ENCODE measurements at regions not wholly inside any gene's neighbourhood (a gene's known extent, or its start where the extent isn't known, plus 50 kb on each side); places are given as distances from the start of the nearest gene placed in this dataset.

GRCh38 chr20:57059055-57059596, 207.3 kb downstream of the BMP7 start:
- DNase-seq (ENCODE audit: low read depth), result no peak

DNA sequence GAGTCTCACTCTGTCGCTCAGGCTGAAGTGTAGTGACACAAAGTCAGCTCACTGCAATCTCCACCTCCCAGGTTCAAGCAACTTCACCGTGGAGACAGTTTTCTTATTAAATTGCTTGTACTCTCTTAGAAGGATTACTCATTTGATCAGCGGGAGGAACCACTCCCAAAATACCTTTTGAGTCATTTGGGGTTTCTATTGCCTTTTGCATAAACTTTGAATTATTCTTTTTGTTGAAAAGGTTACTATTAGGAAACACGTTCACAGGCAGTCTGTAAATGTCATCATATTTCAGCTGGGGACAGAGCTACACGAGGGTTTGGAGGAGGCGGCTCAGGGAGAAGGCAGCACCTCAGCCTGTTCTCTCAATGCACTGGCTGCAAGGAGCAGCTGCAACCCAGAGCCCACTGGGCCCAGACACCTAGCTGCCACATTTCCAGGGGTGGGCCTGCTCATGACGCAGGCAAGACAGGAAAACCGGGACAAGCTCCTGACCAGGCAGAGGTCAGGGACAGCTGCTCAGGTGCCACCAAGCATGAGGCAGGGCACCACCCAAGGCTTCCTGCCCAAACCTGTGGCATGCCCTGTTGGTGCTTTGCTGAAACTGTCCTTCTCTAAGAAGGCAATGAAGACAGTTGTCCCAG, 205.9 kb downstream of the BMP7 start:
- DNase-seq (ENCODE audit: low read depth), result no peak

GRCh38 chr20:57061051-57061900, 205.2 kb downstream of the BMP7 start:
- no peak for DNase-seq (ENCODE audit: low read depth)

- no peak for DNase-seq (ENCODE audit: low read depth)
Observed at GRCh38 chr20:57062241-57062640, 204.2 kb downstream of the BMP7 start.

DNA sequence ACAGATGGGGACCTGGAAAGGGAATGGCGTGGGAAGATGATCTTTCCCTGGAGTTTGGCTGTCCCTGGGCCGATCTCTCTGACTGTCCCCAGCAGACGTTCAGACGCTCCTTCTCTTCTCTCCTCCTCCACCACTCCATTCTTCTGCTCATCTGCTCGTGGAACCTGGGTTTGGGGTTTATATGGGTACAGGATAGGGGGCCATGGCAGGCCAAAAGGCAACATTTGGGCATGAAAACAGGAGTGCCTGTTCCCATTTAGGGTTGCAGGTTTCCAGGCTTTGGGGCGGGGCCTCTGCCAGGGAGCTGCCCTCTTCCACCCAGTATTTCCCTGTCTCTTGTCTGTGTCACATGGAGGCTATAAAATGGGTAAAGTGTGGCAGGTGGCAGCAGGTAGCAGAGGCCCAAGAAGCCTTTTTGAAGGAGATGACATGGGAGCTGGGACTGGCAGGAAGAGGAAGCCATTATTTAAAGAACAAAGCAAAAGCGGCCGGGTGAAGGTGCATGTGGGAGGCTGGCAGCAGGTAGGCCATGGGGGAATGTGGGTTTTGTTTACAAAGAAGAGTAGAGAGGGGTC, 203.7 kb downstream of the BMP7 start:
- no peak for DNase-seq (ENCODE audit: low read depth)

DNA sequence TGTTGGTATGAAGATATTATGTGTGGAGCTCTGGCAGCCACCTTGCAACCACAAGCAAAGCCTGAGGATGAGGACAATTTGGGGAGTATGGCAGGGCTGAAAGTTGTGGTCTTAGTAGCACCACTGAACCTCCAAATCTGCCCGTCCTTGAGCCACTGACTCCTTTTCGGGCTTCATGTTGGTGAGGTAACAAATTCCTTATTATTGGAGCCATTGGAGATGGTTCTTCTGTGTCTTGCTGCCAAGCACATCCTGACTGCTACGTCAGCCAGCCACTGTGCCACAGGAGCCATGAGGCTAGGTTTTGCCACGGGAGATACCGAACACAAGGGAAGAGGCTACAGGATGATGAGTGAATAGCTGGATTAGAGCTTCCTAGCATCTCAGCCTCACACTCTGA, 201.6 kb downstream of the BMP7 start:
- no peak for DNase-seq (ENCODE audit: low read depth)

DNA sequence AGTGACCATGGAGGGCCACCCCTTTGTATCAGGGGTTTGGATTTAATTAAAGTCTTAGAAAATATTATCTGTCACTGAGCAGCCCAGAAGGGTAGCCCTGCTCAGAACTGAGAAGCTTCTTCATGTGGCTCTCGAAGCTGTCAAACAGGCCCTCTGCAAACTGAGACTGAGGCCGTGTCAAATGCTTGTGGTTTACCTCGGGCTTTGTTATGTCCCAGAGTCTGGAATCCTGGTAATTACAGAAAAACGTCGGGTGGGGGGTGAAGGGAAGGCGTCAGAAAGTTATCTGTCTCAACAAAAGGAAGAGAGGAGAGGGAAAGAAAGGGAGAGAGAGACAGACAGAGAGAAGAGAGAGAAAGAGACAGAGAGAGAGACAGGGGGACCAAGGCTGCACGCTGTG, 200.8 kb downstream of the BMP7 start:
- DNase-seq (ENCODE audit: low read depth), result no peak

- DNase-seq (ENCODE audit: low read depth), result no peak
Observed at GRCh38 chr20:57066126-57066900, 200.1 kb downstream of the BMP7 start.

DNA sequence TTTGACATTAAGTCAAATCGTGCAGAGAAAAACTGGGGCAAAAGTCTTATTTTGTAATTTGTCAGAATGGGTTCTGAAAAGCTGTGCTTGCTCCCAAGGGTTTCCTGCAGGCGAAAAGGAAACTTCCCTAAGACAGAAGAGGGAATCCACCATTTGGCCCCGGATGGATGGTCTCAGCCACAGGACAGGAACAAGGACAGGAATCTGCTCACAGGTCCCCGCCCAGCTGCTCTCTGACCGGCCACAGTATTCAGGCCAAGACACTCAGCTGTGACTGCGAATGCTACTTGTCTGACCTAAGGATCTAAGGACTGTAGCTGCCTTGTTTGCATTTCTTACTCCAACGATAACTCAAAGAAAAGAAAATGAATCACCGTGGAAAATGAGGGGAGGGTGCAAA, 197.0 kb downstream of the BMP7 start:
- DNase-seq (ENCODE audit: low read depth), result no peak

- DNase-seq (ENCODE audit: low read depth), result no peak
Observed at GRCh38 chr20:57070296-57070695, 196.1 kb downstream of the BMP7 start.

GRCh38 chr20:57071283-57071731, 195.1 kb downstream of the BMP7 start:
- no peak for DNase-seq (ENCODE audit: low read depth)

GRCh38 chr20:57071954-57072583, 194.4 kb downstream of the BMP7 start:
- no peak for DNase-seq (ENCODE audit: low read depth)

DNA sequence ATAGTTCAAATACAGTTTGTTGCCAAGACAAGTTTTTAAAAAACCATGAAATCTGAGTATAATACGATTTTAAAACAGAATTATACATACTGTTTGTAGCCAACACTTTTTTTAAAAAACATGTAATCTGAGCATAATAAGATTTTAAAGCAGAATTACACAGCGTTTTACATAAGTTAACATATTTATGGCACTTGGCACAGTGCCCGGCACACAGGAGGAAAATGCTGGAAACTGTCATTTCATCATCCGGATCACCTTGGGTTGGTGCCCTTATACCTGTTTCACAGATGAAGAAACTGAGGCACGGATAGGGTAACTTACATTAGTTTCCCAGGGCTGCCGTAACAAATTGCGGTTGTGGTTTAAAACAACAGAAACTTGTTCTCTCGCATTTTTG, 193.0 kb downstream of the BMP7 start:
- no peak for DNase-seq (ENCODE audit: low read depth)

DNA sequence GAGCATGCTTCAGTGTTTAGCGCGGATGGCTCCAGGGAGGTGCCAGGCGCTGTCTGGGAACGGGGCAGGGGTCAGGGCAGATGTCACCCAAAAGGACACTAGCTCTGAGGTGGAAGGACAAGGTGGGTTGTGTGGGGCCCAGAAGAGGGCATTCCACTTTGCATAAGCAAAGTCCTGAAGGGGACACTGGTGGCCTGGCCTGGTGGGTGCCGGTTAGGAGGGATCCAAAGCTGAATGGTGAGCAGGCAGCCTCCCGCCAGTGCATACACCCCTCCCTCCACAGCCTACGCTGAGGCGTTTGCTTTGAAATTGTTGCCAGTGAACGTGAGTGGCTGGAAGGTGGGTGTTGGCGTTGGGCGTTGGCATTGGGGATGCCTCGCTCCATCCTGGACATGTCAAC, 192.1 kb downstream of the BMP7 start:
- DNase-seq (ENCODE audit: low read depth), result no peak

- no peak for DNase-seq (ENCODE audit: low read depth)
Observed at GRCh38 chr20:57075181-57075580, 191.3 kb downstream of the BMP7 start.

DNA sequence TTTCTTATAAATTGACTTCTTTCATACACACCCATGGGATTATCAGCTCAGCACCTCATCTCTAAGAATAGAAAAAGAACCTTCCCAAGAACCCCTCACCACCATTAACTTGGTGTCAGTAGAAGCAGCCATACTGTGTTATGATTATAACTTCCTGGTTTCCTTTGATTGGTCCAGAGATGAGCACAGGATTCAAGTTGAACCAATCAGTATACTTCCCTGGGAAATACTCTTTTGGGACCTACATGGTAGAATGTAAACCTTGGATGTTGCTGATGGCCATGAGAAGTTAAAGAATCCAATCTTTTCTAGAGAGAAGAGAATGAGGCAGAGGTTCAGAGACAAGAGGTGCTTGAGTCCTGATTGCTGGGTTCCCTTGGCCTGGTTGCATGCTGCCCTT, 190.8 kb downstream of the BMP7 start:
- no peak for DNase-seq (ENCODE audit: low read depth)

- no peak for DNase-seq (ENCODE audit: low read depth)
Observed at GRCh38 chr20:57076152-57076652, 190.2 kb downstream of the BMP7 start.

DNA sequence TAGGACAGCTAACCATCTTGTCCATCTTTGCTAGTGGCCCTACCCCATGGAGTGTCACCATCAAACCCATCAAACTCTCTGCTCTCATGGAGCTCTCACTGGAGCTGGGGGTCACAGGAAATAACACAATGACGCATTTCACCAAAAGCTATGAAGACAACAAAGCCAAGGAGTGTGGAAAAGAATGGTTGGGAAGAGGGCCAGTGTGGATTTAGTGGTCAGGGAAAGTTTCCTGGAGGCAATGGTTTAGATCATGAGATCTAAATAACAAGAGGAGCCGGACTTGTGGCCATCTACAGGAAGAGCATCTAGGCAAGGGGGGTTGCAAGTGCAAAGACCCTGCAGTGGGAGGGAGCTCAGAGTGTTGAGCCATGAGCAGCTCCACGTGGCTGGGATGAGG, 189.5 kb downstream of the BMP7 start:
- DNase-seq (ENCODE audit: low read depth), result no peak

DNA sequence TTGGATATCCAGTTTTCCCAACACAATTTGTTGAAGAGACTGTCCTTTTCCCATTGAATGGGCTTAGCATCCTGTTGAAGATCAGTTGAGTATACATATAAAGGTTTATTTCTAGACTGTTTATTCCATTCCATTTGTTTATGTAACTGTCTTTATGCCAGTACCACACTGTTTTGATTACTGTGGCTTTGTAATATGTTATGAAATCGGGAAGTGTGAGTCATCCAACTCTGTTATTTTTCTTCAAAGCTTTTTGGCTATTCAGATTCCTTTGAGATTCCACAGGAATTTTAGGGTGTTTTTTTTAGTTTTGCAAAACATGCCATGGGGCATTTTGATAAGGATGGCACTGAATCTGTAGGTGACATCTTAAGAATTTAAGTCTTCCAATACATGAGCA, 188.3 kb downstream of the BMP7 start:
- no peak for DNase-seq (ENCODE audit: low read depth)

DNA sequence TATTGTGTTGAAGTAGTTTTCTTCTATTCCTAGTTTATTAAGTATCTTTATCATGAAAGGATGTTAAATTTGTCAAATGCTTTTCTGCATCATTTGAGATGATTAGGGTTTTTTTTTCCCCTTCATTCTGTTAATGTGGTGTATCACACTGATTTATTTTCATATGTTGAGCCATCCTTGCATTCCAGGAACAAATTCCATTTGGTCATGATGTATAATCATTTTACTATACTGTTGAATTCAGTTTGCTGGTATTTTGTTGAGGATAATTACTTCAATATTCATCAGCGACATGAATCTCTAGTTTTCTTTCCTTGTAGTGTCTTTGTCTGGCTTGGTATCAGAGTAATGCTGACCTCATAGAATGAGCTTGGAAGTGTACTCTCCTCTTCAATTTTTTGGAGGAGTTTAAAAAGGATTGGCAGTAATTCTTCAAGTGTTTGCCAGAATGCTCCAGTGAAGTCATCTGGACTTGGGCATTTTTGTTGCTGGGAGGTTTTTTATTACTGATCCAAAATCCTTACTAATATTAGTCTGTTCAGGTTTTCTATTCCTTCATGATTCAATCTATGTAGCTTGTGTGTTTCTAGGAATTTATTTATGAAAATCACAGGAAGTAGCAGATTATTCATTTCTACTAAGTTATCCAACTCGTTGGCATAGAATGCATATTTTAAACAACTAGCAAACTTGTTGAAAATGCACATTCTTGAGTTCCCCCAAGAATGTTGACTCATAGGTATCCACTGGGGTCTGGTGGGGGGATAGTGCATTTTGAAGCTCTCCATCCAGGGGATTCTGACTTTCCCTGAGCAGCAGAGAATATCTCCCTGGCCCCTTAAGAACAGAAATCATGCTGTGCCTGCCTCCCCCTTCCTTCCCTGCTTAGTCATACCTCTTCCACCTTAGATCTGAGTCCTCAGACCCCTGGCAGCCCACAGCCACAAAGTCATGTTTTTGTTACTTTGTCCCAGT, 187.1 kb downstream of the BMP7 start:
- DNase-seq (ENCODE audit: low read depth), result no peak

Measured in stromal cell of bone marrow (primary cell).